ENCODE measurements at regions not wholly inside any gene's neighbourhood (a gene's known extent, or its start where the extent isn't known, plus 50 kb on each side); places are given as distances from the start of the nearest gene placed in this dataset.
"Not testable (repeated sequence)": the region's sequence is repeated elsewhere in the genome, so short reads cannot be mapped to it uniquely, and the experiment has no call there.

- no peak for DNase-seq
Measured at GRCh38 chr9:29969408-29969807, 2396.1 kb upstream of the C9orf72 start.

GRCh38 chr9:29969856-29970647 lies 2396.8 kb upstream of the C9orf72 start:
- no peak for DNase-seq

GRCh38 chr9:29974197-29974596 lies 2400.9 kb upstream of the C9orf72 start:
- DNase-seq: no peak

DNA sequence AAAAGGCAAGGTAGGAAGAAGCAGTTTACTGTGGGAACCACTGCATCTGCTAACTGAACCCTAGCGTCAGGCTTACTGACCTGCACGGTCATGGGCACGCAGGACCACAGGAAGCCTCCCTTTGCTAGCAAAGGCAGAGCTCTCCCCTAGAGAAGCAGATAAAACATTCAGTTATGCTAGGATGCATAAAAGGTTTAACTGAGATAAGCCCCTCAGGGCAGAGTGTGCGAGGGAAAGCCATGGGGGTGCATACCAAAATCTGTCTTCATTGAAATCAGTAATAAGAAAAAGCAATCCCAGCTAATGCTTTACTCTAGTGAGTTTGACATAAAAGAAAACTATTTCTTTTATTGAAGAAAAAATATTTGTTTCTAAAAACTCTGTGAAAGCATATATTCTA lies 2403.7 kb upstream of the C9orf72 start:
- DNase-seq: no peak

DNA sequence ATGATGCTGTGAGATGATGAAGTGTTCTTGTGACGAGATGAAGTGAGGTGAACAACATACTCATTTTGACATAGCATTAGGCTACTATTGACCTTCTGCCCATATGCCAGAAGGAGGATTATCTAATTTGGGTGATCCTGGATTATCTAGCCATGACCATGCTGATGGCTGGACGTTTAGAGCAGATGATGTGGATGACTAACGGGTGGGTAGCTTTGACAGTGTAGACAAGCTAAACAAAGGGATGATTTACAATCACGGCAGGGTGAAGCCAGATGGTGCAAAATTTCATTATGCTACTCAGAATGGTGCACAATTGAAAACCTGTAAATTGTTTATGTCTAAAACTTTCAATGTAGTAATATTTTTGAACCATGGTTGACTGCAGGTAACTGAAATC lies 2403.4 kb upstream of the ACO1 start:
- DNase-seq: no peak

DNA sequence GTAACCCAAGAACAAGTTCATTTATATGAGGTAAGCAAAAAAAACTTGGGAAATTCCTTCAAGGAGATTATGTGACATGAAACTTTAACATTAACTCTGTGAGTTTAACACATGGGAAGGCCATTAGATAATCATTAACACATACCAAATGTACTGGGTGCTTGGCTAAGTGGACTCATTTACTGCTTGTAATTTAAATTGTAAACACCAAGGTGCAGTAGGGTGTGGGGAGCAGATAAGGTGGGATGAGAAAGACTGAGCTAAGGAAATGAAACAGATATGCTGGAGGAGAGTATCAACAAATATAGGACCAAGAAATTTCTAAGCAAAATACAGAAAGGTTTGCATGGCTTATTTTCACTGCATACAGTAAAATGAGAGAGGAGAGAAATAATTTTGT lies 2384.8 kb upstream of the ACO1 start:
- no peak for DNase-seq

DNA sequence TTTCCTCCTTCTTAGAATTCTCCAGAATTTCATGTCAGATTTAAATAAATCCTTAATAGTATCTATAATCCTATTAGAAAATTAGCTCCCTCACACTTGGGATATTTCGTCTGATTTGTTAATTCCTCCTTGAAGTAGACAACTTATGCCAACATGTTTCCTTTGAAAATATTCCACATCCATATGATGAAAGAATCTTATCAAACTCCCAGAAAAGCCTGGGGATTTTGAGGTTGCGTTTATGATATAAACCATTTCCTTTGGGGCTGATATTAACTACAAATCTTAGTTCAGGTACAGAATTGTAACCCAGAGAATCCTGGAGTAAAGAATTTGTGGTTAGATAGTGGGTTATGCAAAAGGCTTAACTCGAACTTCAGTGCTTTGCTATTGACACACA lies 2373.8 kb upstream of the ACO1 start:
- no peak for DNase-seq

DNA sequence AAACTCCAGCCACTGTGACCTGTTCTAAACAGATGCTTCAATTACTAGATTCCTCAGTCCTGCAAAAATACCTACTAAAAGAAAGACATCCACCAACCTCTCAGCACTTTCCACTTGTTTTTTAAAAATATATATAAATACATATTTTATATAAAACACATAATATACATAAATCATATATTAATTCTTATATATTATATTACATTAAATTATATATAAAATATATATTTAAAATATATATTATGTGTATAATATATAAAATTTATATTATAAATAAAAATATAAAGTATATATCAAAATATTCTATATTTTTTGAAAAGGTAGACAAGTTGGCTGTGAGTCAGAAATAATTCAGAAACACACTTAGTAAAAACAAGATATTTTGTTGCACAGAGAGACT lies 2371.8 kb upstream of the ACO1 start:
- DNase-seq: no peak

DNA sequence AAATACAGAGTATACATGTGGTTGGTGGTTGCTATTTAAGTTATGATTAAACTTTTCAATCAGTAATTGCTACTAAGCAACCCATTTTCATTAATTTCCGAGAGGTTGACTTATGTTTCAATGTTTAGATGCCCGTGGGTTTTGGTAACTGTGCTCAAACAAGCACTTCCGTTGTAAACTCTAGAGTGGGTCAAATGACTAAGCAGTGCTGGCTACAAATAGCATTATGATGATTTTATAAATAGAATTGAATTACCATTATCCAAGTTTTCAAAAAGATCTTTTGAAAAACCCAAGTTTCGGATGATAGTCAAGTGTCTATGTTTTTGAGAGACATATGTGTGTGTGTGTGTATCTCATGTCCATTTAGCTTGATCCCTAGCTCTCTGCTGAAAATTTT lies 2369.4 kb upstream of the ACO1 start:
- no peak for DNase-seq

- no peak for DNase-seq
Measured at GRCh38 chr9:30020161-30020560, 2364.3 kb upstream of the ACO1 start.

GRCh38 chr9:30035761-30036160 lies 2348.7 kb upstream of the ACO1 start:
- no peak for DNase-seq

DNA sequence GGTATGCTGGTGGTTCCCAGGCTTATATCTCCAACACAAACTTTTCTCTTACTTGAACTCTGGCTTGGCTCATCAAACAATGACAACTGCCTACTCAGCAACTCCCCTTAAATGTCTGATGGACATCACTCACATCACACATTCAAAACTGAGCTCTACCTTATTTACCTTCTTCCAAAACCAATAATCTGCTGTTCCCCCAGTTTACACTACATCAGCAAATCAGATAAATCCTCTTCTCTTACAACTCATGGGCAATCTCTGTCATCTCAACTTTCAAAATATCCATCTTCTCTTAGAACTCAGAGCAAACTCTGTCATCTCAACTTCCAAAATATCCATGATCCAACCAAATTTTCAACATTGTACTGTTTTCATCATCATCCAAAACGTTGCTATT lies 2347.9 kb upstream of the ACO1 start:
- DNase-seq: no peak

DNA sequence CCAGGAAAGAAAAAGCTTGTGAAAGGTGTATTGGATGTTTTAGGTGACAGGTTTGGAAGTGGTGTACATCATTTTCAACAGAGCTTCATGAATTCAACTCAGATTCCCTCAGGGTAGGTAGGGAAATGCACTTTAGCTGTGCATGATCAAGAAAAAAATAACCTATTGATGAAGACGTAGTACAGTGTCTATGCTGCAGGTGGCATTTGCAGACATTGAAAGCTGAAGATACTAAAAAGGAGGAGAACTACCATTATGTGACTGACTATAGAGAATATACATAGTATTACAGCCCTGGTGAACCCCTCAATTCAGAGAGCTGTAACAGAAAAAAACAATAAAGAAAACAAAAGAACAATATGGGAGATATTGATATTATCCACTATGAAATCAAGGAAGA lies 2344.7 kb upstream of the ACO1 start:
- no peak for DNase-seq

GRCh38 chr9:30048396-30048795 lies 2336.0 kb upstream of the ACO1 start:
- no peak for DNase-seq

- no peak for DNase-seq
Measured at GRCh38 chr9:30058463-30058862, 2326.0 kb upstream of the ACO1 start.

DNA sequence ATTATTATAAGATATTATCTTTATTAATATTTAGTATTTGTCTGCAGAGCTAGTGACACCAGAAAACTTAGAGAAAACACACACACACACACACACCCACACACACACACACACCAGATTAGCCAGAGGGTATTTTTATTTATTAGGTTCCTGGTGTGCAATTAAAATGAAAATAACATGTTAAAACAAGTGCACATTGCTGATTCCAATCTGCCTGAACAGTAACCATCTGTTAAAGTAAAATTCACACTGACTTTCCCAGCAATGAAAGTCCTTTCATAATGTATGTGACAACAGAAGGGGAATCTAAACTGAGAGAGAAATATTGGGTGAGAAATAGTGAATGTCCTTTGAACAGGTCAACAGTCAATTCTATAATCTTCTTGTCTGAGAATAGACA lies 2323.5 kb upstream of the ACO1 start:
- no peak for DNase-seq

DNA sequence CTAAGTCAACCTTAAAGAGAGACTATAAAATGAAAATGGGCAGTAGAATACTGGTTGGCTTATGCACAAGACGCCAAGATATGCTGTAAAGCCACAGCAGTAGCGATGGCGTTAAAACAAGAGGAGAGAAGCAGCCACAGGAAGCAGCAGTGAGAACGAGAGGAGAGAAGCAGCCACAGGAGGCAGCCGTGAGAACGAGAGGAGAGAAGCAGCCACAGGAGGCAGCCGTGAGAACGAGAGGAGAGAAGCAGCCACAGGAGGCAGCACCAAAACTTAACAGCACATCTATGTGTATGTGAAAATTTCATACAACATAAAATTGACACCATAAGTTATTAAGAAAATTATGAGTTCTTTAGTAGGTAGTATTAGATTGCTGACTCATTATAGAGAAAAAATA lies 2318.6 kb upstream of the ACO1 start:
- DNase-seq: no peak

- DNase-seq: not testable (repeated sequence)
Measured at GRCh38 chr9:30069236-30069635, 2315.2 kb upstream of the ACO1 start.

GRCh38 chr9:30075022-30075421 lies 2309.4 kb upstream of the ACO1 start:
- DNase-seq: no peak

DNA sequence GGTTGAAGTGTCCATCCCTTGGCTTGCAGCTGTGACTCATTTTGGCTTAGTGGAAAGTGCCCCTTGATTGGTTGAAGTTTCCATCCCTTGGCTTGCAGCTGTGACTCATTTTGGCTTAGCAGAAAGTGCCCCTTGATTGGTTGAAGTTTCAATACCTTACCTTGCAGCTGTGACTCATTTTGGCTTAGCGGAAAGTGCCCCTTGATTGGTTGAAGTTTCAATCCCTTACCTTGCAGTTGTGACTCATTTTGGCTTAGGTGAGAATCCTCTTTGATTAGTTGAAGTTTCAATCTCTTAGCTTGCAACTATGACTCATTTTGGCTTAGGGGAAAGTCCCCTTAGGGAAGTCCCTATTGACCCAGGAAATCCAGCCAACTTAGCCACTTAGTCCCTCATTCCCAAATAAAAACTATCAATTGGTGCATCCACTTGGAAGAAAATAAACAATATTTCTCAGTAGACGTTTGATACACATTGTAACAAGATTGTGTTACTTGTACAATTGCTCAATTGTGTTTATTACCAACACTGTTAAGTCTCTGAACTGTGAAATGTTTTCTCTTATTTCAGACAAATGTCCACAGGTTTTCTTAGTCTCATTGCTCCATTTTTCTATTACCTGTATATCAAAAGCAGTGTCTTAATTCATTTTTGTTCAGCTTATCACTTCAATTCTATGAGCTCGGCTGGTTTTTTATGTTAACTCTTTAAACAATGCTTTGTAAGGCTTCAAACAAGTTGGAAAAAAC lies 2308.8 kb upstream of the ACO1 start:
- DNase-seq: no peak

DNA sequence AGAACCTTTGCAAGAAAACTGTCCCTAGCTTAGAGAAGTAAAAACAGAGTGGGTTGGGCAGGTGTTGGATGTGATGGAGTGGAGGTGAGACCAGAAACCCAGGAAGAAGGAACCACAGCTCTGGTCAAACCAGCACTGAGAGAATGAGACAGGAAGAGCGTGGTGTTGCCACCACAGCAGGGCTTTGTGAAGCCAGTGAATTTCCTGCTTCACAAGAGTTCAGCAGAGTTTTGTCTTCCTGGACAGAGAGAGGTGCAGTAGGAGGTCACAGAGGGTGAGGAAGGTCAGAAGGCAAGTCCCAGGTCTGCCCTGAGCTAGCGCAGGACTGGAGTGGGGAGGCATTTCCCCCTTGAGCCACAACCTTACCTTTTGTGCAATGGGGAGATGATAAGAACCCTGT lies 2306.2 kb upstream of the ACO1 start:
- DNase-seq: no peak

GRCh38 chr9:30089428-30089827 lies 2295.0 kb upstream of the ACO1 start:
- DNase-seq: no peak

DNA sequence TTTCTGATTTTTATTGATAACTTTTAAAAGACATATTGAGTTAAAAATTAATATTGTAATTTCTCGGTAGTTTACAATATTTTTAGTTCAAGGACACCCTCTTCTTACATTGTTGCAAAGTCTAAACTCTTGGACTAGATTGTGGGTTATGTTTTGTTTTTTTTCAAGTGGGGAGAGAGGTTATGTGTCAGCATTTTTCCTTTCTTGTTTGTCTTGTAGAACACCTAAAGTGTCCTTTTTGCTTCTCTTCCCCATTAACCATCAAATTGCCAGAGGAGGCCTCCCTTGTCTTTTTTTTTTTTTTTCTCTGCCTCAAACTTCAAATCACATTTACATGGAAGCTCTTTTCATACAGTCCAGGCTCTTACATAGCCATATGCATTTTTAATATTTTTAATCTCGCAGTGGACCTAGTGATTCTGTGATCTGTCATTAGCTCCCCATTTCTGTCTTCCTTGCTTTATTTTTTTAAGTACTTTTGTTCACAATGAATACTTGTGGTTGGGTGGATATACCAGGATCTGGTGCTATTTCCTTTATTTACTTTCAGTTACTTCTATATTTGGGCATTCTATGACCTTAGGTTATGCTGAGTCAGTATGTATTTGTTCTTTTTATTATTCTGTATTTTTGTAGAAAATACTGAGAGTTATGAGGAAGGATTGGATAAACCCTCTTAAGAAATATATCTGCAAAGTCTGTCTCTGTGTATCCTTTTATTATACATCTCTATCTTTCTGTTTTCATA lies 2280.6 kb upstream of the ACO1 start:
- no peak for DNase-seq

- DNase-seq: not testable (repeated sequence)
Measured at GRCh38 chr9:30107134-30107533, 2277.3 kb upstream of the ACO1 start.

Data from amniotic stem cell (primary cell).